HL-60 (cell line): ENCODE measurements at regions not wholly inside any gene's neighbourhood (a gene's known extent, or its start where the extent isn't known, plus 50 kb on each side); places are given as distances from the start of the nearest gene placed in this dataset.

Source experiments
- CTCF ChIP-seq: IDR thresholded peaks from one replicate; pipeline ENCODE4 v1.5.1; 2011; ENCODE audit warnings: low read length, control low read depth, inconsistent platforms; ENCODE audit not compliant: insufficient read depth
- GABPA ChIP-seq: IDR thresholded peaks from 2 replicates; pipeline ENCODE4 v1.6.1; 2012; ENCODE audit warnings: low read depth
- POLR2AphosphoS5 ChIP-seq: IDR thresholded peaks from 2 replicates; pipeline ENCODE4 v1.6.1; 2012; ENCODE audit warnings: low read depth
- SPI1 ChIP-seq: IDR thresholded peaks from 2 replicates; pipeline ENCODE4 v1.6.1; 2012; ENCODE audit warnings: low read depth, mild to moderate bottlenecking, borderline replicate concordance
- TF ChIP-seq, protein P1 (sequence below): IDR thresholded peaks from 2 replicates; pipeline ENCODE4 v1.6.1; 2012; ENCODE audit warnings: low read depth; ENCODE audit not compliant: insufficient replicate concordance

DNA sequence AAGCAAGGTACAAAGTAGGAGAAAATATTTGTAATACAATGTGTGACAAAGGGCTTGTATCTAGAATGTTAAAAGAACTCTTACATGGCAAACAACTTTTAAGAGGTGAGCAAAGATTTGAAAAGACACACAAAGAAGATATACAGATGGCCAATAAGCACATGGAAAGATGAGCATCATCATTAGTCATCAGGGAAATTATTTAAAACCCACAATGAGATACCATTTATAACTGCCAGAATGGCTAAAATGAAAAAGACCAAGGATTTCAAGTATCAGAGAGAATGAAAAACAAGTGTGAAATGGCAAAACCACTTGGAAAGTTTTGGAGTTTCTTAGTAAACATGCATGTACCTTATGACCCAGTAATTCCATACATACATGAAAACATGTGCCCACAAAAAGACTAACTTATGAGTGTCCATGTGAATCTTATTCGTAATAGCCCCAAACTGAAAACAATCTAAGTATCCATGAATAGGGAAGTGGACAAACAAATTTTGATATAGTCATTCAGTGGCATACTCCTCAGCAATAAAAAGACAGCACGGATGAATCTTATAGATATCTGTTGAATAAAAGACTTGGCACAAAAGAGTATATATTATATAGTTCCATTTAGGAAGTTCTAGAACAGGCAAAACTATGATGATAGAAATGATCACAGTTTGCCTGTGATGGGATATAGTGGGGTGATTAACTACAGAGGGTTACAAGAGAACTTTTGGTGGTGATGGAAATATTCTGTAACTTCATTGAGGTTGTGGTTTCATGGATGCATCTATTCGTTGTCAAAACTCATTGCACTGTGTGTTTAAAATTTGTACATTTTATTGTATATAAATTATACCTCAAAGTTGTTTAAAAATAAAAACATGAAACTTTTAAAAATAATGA lies 82.0 kb downstream of the DISP1 start:
- TF ChIP-seq CTCF, result no peak
- TF ChIP-seq POLR2AphosphoS5, result no peak
- TF ChIP-seq SPI1, result peak; percentile 44; the same call in 1 of the 2 replicates
- TF ChIP-seq, protein P1, sequence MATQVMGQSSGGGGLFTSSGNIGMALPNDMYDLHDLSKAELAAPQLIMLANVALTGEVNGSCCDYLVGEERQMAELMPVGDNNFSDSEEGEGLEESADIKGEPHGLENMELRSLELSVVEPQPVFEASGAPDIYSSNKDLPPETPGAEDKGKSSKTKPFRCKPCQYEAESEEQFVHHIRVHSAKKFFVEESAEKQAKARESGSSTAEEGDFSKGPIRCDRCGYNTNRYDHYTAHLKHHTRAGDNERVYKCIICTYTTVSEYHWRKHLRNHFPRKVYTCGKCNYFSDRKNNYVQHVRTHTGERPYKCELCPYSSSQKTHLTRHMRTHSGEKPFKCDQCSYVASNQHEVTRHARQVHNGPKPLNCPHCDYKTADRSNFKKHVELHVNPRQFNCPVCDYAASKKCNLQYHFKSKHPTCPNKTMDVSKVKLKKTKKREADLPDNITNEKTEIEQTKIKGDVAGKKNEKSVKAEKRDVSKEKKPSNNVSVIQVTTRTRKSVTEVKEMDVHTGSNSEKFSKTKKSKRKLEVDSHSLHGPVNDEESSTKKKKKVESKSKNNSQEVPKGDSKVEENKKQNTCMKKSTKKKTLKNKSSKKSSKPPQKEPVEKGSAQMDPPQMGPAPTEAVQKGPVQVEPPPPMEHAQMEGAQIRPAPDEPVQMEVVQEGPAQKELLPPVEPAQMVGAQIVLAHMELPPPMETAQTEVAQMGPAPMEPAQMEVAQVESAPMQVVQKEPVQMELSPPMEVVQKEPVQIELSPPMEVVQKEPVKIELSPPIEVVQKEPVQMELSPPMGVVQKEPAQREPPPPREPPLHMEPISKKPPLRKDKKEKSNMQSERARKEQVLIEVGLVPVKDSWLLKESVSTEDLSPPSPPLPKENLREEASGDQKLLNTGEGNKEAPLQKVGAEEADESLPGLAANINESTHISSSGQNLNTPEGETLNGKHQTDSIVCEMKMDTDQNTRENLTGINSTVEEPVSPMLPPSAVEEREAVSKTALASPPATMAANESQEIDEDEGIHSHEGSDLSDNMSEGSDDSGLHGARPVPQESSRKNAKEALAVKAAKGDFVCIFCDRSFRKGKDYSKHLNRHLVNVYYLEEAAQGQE, result no peak
- TF ChIP-seq GABPA, result no peak
